IPS DF 6.9 (cell line): ENCODE measurements at regions not wholly inside any gene's neighbourhood (a gene's known extent, or its start where the extent isn't known, plus 50 kb on each side); places are given as distances from the start of the nearest gene placed in this dataset.

Experiments used
- DNase-seq: peaks from one replicate; pipeline ENCODE4 v3.0.0-alpha.2; 2013; ENCODE audit warnings: low read depth, low spot score
- H3K27ac ChIP-seq: one replicate; pipeline ENCODE4 v1.5.1; 2013; ENCODE audit warnings: low read length, control low read depth
- H3K27me3 ChIP-seq: 2 replicates; pipeline ENCODE4 v1.6.1; 2013; ENCODE audit warnings: mild to moderate bottlenecking, low read length; ENCODE audit not compliant: control insufficient read depth, insufficient read depth
- H3K36me3 ChIP-seq: 2 replicates; pipeline ENCODE4 v1.6.1; 2013; ENCODE audit warnings: low read length; ENCODE audit not compliant: control insufficient read depth, insufficient read depth
- H3K4me1 ChIP-seq: 2 replicates; pipeline ENCODE4 v1.6.1; 2013; ENCODE audit warnings: low read length; ENCODE audit not compliant: control insufficient read depth, insufficient read depth
- H3K4me3 ChIP-seq: 2 replicates; pipeline ENCODE4 v1.5.1; 2013; ENCODE audit warnings: mild to moderate bottlenecking, low read length
- H3K9me3 ChIP-seq: 2 replicates; pipeline ENCODE4 v1.6.1; 2013; ENCODE audit warnings: low read length, inconsistent platforms; ENCODE audit not compliant: control insufficient read depth, insufficient read depth
- WGBS: extraction: QIAGEN DNeasy Blood & Tissue Kit; methylation state at CpG from one replicate; pipeline ENCODE4 v1.1.7; 2013; ENCODE audit warnings: mixed read lengths, missing lambda C conversion rate; ENCODE audit not compliant: insufficient read length, insufficient coverage; 5-methylcytosine and 5-hydroxymethylcytosine counted together

- H3K4me1 ChIP-seq, result no peaks in the 10 kb centered on the region
- H3K36me3 ChIP-seq, result no peaks in the 10 kb centered on the region
- no peak overlapping the region for H3K4me3 ChIP-seq
- no CpG with 5 or more reads among the region's 6 CpGs for WGBS
- H3K27ac ChIP-seq, result no peak overlapping the region
- H3K9me3 ChIP-seq, result no peaks in the 10 kb centered on the region
- DNase-seq, result no peak
- H3K27me3 ChIP-seq, result no peaks in the 10 kb centered on the region
These were observed 382.2 kb downstream of the FUT8 start for GRCh38 chr14:65794674-65795279.

GRCh38 chr14:65798216-65798615 lies 385.7 kb downstream of the FUT8 start:
- H3K4me3 ChIP-seq, result no peak overlapping the region
- H3K9me3 ChIP-seq, result no peaks in the 10 kb centered on the region
- no peaks in the 10 kb centered on the region for H3K4me1 ChIP-seq
- H3K27ac ChIP-seq, result no peak overlapping the region
- WGBS, result no CpG with 5 or more reads among the region's 8 CpGs
- no peaks in the 10 kb centered on the region for H3K36me3 ChIP-seq
- no peaks in the 10 kb centered on the region for H3K27me3 ChIP-seq
- DNase-seq, result no peak

- no peak overlapping the region for H3K4me3 ChIP-seq
- H3K9me3 ChIP-seq, result no peaks in the 10 kb centered on the region
- H3K27me3 ChIP-seq, result no peaks in the 10 kb centered on the region
- DNase-seq, result no peak
- WGBS, result no CpG with 5 or more reads among the region's 6 CpGs
- no peaks in the 10 kb centered on the region for H3K36me3 ChIP-seq
- no peak overlapping the region for H3K27ac ChIP-seq
- no peaks in the 10 kb centered on the region for H3K4me1 ChIP-seq
These were observed 388.2 kb downstream of the FUT8 start for GRCh38 chr14:65800694-65801093.

- Histone ChIP-seq H3K36me3 (no peaks in the 10 kb centered on the region), H3K27me3 (no peaks in the 10 kb centered on the region), H3K4me3 (no peak overlapping the region), H3K9me3 (no peaks in the 10 kb centered on the region), H3K4me1 (no peaks in the 10 kb centered on the region), H3K27ac (no peak overlapping the region)
- WGBS, result no CpG with 5 or more reads among the region's 2 CpGs
- DNase-seq, result no peak
These were observed 389.7 kb downstream of the FUT8 start for GRCh38 chr14:65802196-65802595.

- H3K36me3 ChIP-seq, result no peaks in the 10 kb centered on the region
- no CpG with 5 or more reads among the region's 6 CpGs for WGBS
These were observed 391.4 kb downstream of the FUT8 start for GRCh38 chr14:65803885-65804284.

GRCh38 chr14:65804439-65805112 lies 392.0 kb downstream of the FUT8 start:
- DNase-seq, result no peak
- H3K27ac ChIP-seq, result no peak overlapping the region
- no CpG with 5 or more reads among the region's 14 CpGs for WGBS
- H3K9me3 ChIP-seq, result no peaks in the 10 kb centered on the region
- no peaks in the 10 kb centered on the region for H3K36me3 ChIP-seq
- no peaks in the 10 kb centered on the region for H3K27me3 ChIP-seq
- H3K4me1 ChIP-seq, result no peaks in the 10 kb centered on the region
- no peak overlapping the region for H3K4me3 ChIP-seq

More at GRCh38 chr14:65803885-65804284, 391.4 kb downstream of the FUT8 start:
- no peak overlapping the region for H3K27ac ChIP-seq
- H3K4me3 ChIP-seq, result no peak overlapping the region
- no peaks in the 10 kb centered on the region for H3K27me3 ChIP-seq
- no peak for DNase-seq
- H3K4me1 ChIP-seq, result no peaks in the 10 kb centered on the region
- H3K9me3 ChIP-seq, result no peaks in the 10 kb centered on the region

GRCh38 chr14:65805113-65805473 lies 392.6 kb downstream of the FUT8 start:
- H3K27ac ChIP-seq, result no peak overlapping the region
- H3K4me1 ChIP-seq, result no peaks in the 10 kb centered on the region
- H3K36me3 ChIP-seq, result no peaks in the 10 kb centered on the region
- no peak overlapping the region for H3K4me3 ChIP-seq
- DNase-seq, result no peak
- no CpG with 5 or more reads among the region's 3 CpGs for WGBS
- H3K9me3 ChIP-seq, result no peaks in the 10 kb centered on the region
- H3K27me3 ChIP-seq, result no peaks in the 10 kb centered on the region

GRCh38 chr14:65808390-65808789 lies 395.9 kb downstream of the FUT8 start:
- Histone ChIP-seq H3K36me3 (no peaks in the 10 kb centered on the region), H3K4me1 (no peaks in the 10 kb centered on the region), H3K9me3 (no peaks in the 10 kb centered on the region), H3K4me3 (no peak overlapping the region), H3K27ac (no peak overlapping the region), H3K27me3 (no peaks in the 10 kb centered on the region)
- DNase-seq, result no peak
- no CpG with 5 or more reads among the region's 2 CpGs for WGBS

- H3K36me3 ChIP-seq, result no peaks in the 10 kb centered on the region
- no peaks in the 10 kb centered on the region for H3K4me1 ChIP-seq
- H3K27me3 ChIP-seq, result no peaks in the 10 kb centered on the region
- no peak for DNase-seq
- WGBS, result no CpG with 5 or more reads among the region's 1 CpG
- no peak overlapping the region for H3K27ac ChIP-seq
- no peak overlapping the region for H3K4me3 ChIP-seq
- H3K9me3 ChIP-seq, result no peaks in the 10 kb centered on the region
These were observed 397.8 kb downstream of the FUT8 start for GRCh38 chr14:65810322-65810721.

GRCh38 chr14:65813760-65814384 lies 401.3 kb downstream of the FUT8 start:
- H3K27ac ChIP-seq, result no peak overlapping the region

More at GRCh38 chr14:65813760-65814384, 401.3 kb downstream of the FUT8 start:
- Histone ChIP-seq H3K27me3 (no peaks in the 10 kb centered on the region), H3K4me1 (no peaks in the 10 kb centered on the region), H3K4me3 (no peak overlapping the region), H3K9me3 (no peaks in the 10 kb centered on the region), H3K36me3 (no peaks in the 10 kb centered on the region)
- DNase-seq, result peak; percentile 50
- no CpG with 5 or more reads among the region's 3 CpGs for WGBS
